WTC11 (cell line): ENCODE measurements at regions not wholly inside any gene's neighbourhood (a gene's known extent, or its start where the extent isn't known, plus 50 kb on each side); places are given as distances from the start of the nearest gene placed in this dataset.

Experiments
- ATAC-seq: fragments of 200-7000 bp; cut with Tn5 transposase; 2 replicates; pipeline ENCODE4 v1.10.0; 2021; ENCODE audit warnings: mild to moderate bottlenecking, moderate library complexity
- CTCF ChIA-PET: fragments of 300-600 bp; sonication (Branson Sonifier 250); formaldehyde crosslinking; loops from one replicate; lab custom pipeline; 2021; ENCODE audit warnings: antibody characterized with exemption; lab: Charles Lee
- POLR2A ChIA-PET: fragments of 350-600 bp; sonication (Branson Sonifier 250); formaldehyde crosslinking; loops from one replicate; lab custom pipeline; 2021; ENCODE audit warnings: antibody characterized with exemption; lab: Charles Lee
- DNase-seq: peaks from one replicate; pipeline ENCODE4 v3.0.0; 2021; ENCODE audit warnings: low spot score
- H3K27ac Mint-ChIP-seq: 2 replicates; pipeline ENCODE4 v1.8.0; 2021; ENCODE audit warnings: mixed read lengths
- H3K27me3 Mint-ChIP-seq: 2 replicates; pipeline ENCODE4 v1.8.0; 2021; ENCODE audit warnings: low read depth, mild to moderate bottlenecking, moderate library complexity, mixed read lengths
- H3K36me3 Mint-ChIP-seq: 2 replicates; pipeline ENCODE4 v1.8.0; 2021; ENCODE audit warnings: mixed read lengths
- H3K4me1 Mint-ChIP-seq: 2 replicates; pipeline ENCODE4 v1.8.0; 2022; ENCODE audit warnings: mixed read lengths
- H3K4me3 Mint-ChIP-seq: 2 replicates; pipeline ENCODE4 v1.8.0; 2021; ENCODE audit warnings: mild to moderate bottlenecking, moderate library complexity, mixed read lengths
- H3K9me3 Mint-ChIP-seq: 2 replicates; pipeline ENCODE4 v1.8.0; 2021; ENCODE audit warnings: mixed read lengths
- CREM ChIP-seq: sonication (generic); formaldehyde crosslinking; IDR thresholded peaks from 2 replicates; pipeline ENCODE4 v1.8.1; 2022; ENCODE audit warnings: mild to moderate bottlenecking, missing genetic modification reagents, moderate library complexity
- EMX1 ChIP-seq: fragments of 250-450 bp; sonication (Bioruptor Pico); IDR thresholded peaks from 2 replicates; pipeline ENCODE4 v1.8.0; 2021; ENCODE audit warnings: mild to moderate bottlenecking
- FOXK1 ChIP-seq: sonication (generic); formaldehyde crosslinking; IDR thresholded peaks from 2 replicates; pipeline ENCODE4 v1.8.0; 2022; ENCODE audit warnings: mild to moderate bottlenecking, moderate library complexity, missing genetic modification reagents
- HMGA2 ChIP-seq: fragments of 250-450 bp; sonication (Bioruptor Pico); IDR thresholded peaks from 2 replicates; pipeline ENCODE4 v1.4.0; 2021; ENCODE audit warnings: mild to moderate bottlenecking, moderate library complexity
- HMGXB4 ChIP-seq: sonication (generic); formaldehyde crosslinking; IDR thresholded peaks from 2 replicates; pipeline ENCODE4 v1.8.1; 2023; ENCODE audit warnings: mild to moderate bottlenecking, moderate library complexity, missing genetic modification reagents
- MAX ChIP-seq: sonication (generic); formaldehyde crosslinking; IDR thresholded peaks from 2 replicates; pipeline ENCODE4 v1.8.0; 2022; ENCODE audit warnings: mild to moderate bottlenecking, missing genetic modification reagents
- TCF7 ChIP-seq: sonication (generic); formaldehyde crosslinking; IDR thresholded peaks from 2 replicates; pipeline ENCODE4 v1.8.0; 2022; ENCODE audit warnings: mild to moderate bottlenecking, low read depth, missing genetic modification reagents, moderate library complexity
- ZNF219 ChIP-seq: sonication (generic); formaldehyde crosslinking; IDR thresholded peaks from 2 replicates; pipeline ENCODE4 v1.8.0; 2023; ENCODE audit warnings: missing genetic modification reagents, mild to moderate bottlenecking, borderline replicate concordance
- ZNF232 ChIP-seq: sonication (generic); formaldehyde crosslinking; IDR thresholded peaks from 2 replicates; pipeline ENCODE4 v1.8.0; 2022; ENCODE audit warnings: mild to moderate bottlenecking, missing genetic modification reagents
- ZNF532 ChIP-seq: fragments of 250-450 bp; sonication (Bioruptor Pico); IDR thresholded peaks from 2 replicates; pipeline ENCODE4 v1.9.0; 2021; ENCODE audit warnings: mild to moderate bottlenecking, borderline replicate concordance
- TF ChIP-seq, protein P1 (sequence below): fragments of 250-450 bp; sonication (Bioruptor Pico); IDR thresholded peaks from 2 replicates; pipeline ENCODE4 v2.1.2; 2022; ENCODE audit warnings: mild to moderate bottlenecking, moderate library complexity
- TF ChIP-seq, protein P2 (sequence below): sonication (generic); formaldehyde crosslinking; IDR thresholded peaks from 2 replicates; pipeline ENCODE4 v1.8.0; 2023; ENCODE audit warnings: missing genetic modification reagents, mild to moderate bottlenecking, borderline replicate concordance
- TF ChIP-seq, protein P3 (sequence below): sonication (generic); formaldehyde crosslinking; IDR thresholded peaks from 2 replicates; pipeline ENCODE4 v1.8.1; 2022; ENCODE audit warnings: missing genetic modification reagents, borderline replicate concordance
- TF ChIP-seq, protein P4 (sequence below): sonication (generic); formaldehyde crosslinking; IDR thresholded peaks from 2 replicates; pipeline ENCODE4 v1.8.1; 2022; ENCODE audit warnings: low read depth, mild to moderate bottlenecking, moderate library complexity, missing genetic modification reagents, borderline replicate concordance
- TF ChIP-seq, protein P5 (sequence below): sonication (generic); formaldehyde crosslinking; IDR thresholded peaks from 2 replicates; pipeline ENCODE4 v1.8.1; 2023; ENCODE audit warnings: mild to moderate bottlenecking, missing genetic modification reagents, moderate library complexity

DNA sequence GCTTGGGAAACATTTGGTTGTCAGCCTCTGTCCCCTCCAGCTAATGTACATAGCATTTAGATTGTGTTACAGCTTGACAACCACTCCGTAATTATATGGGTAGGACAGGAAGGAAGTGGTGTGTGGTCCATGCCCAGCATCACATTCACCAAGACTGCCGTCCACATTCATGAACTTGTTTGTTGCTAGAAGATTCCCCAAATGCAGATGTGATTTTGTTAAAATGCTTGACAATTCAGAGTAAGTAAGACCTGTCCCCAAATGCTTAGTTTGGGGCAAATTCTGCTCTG is 1482.7 kb downstream of the TBC1D22A start:
- TF ChIP-seq HMGXB4 (CRISPR knock-in tag) (no peak), ZNF532 (CRISPR knock-in tag) (no peak), CREM (no peak), EMX1 (no peak), HMGA2 (CRISPR knock-in tag) (no peak), ZNF232 (no peak)
- TF ChIP-seq, protein P1, sequence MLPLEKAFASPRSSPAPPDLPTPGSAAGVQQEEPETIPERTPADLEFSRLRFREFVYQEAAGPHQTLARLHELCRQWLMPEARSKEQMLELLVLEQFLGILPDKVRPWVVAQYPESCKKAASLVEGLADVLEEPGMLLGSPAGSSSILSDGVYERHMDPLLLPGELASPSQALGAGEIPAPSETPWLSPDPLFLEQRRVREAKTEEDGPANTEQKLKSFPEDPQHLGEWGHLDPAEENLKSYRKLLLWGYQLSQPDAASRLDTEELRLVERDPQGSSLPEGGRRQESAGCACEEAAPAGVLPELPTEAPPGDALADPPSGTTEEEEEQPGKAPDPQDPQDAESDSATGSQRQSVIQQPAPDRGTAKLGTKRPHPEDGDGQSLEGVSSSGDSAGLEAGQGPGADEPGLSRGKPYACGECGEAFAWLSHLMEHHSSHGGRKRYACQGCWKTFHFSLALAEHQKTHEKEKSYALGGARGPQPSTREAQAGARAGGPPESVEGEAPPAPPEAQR, result no peak
- TF ChIP-seq, protein P2, sequence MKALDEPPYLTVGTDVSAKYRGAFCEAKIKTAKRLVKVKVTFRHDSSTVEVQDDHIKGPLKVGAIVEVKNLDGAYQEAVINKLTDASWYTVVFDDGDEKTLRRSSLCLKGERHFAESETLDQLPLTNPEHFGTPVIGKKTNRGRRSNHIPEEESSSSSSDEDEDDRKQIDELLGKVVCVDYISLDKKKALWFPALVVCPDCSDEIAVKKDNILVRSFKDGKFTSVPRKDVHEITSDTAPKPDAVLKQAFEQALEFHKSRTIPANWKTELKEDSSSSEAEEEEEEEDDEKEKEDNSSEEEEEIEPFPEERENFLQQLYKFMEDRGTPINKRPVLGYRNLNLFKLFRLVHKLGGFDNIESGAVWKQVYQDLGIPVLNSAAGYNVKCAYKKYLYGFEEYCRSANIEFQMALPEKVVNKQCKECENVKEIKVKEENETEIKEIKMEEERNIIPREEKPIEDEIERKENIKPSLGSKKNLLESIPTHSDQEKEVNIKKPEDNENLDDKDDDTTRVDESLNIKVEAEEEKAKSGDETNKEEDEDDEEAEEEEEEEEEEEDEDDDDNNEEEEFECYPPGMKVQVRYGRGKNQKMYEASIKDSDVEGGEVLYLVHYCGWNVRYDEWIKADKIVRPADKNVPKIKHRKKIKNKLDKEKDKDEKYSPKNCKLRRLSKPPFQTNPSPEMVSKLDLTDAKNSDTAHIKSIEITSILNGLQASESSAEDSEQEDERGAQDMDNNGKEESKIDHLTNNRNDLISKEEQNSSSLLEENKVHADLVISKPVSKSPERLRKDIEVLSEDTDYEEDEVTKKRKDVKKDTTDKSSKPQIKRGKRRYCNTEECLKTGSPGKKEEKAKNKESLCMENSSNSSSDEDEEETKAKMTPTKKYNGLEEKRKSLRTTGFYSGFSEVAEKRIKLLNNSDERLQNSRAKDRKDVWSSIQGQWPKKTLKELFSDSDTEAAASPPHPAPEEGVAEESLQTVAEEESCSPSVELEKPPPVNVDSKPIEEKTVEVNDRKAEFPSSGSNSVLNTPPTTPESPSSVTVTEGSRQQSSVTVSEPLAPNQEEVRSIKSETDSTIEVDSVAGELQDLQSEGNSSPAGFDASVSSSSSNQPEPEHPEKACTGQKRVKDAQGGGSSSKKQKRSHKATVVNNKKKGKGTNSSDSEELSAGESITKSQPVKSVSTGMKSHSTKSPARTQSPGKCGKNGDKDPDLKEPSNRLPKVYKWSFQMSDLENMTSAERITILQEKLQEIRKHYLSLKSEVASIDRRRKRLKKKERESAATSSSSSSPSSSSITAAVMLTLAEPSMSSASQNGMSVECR (CRISPR knock-in tag), result no peak
- TF ChIP-seq, protein P3, sequence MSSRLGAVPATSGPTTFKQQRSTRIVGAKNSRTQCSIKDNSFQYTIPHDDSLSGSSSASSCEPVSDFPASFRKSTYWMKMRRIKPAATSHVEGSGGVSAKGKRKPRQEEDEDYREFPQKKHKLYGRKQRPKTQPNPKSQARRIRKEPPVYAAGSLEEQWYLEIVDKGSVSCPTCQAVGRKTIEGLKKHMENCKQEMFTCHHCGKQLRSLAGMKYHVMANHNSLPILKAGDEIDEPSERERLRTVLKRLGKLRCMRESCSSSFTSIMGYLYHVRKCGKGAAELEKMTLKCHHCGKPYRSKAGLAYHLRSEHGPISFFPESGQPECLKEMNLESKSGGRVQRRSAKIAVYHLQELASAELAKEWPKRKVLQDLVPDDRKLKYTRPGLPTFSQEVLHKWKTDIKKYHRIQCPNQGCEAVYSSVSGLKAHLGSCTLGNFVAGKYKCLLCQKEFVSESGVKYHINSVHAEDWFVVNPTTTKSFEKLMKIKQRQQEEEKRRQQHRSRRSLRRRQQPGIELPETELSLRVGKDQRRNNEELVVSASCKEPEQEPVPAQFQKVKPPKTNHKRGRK (CRISPR knock-in tag), result no peak
- TF ChIP-seq, all 79 proteins: peak for 0
- Mint-ChIP-seq H3K27me3 (peaks cover 3% of the 10 kb centered on the region), H3K27ac (no peak overlapping the region), H3K4me1 (peaks cover 4% of the 10 kb centered on the region), H3K36me3 (no peaks in the 10 kb centered on the region), H3K4me3 (no peak overlapping the region), H3K9me3 (no peaks in the 10 kb centered on the region)
- ChIA-PET POLR2A (no interaction called here), CTCF (no interaction called here)
- no peak for DNase-seq
- ATAC-seq, result no peak

GRCh38 chr22:48244388-48245195 is 1482.1 kb downstream of the TBC1D22A start:
- peaks cover 10% of the 10 kb centered on the region for H3K4me1 Mint-ChIP-seq
- no peak for TF ChIP-seq ZNF219 (CRISPR knock-in tag)
- TF ChIP-seq, protein P3 (CRISPR knock-in tag), result no peak
- TF ChIP-seq MAX (CRISPR knock-in tag), result no peak
- TF ChIP-seq, protein P4, sequence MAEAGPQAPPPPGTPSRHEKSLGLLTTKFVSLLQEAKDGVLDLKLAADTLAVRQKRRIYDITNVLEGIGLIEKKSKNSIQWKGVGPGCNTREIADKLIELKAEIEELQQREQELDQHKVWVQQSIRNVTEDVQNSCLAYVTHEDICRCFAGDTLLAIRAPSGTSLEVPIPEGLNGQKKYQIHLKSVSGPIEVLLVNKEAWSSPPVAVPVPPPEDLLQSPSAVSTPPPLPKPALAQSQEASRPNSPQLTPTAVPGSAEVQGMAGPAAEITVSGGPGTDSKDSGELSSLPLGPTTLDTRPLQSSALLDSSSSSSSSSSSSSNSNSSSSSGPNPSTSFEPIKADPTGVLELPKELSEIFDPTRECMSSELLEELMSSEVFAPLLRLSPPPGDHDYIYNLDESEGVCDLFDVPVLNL (CRISPR knock-in tag), result no peak
- TF ChIP-seq, protein P5, sequence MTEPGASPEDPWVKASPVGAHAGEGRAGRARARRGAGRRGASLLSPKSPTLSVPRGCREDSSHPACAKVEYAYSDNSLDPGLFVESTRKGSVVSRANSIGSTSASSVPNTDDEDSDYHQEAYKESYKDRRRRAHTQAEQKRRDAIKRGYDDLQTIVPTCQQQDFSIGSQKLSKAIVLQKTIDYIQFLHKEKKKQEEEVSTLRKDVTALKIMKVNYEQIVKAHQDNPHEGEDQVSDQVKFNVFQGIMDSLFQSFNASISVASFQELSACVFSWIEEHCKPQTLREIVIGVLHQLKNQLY (CRISPR knock-in tag), result no peak
- no peak for TF ChIP-seq FOXK1 (CRISPR knock-in tag)
- no peak for TF ChIP-seq TCF7 (CRISPR knock-in tag)
- TF ChIP-seq HMGA2 (CRISPR knock-in tag), result no peak

More at GRCh38 chr22:48244388-48245195, 1482.1 kb downstream of the TBC1D22A start:
- CTCF ChIA-PET, result no interaction called here
- no peak overlapping the region for H3K27ac Mint-ChIP-seq
- no peaks in the 10 kb centered on the region for H3K9me3 Mint-ChIP-seq
- no peak overlapping the region for H3K4me3 Mint-ChIP-seq
- ATAC-seq (no peak), DNase-seq (no peak)
- H3K36me3 Mint-ChIP-seq, result no peaks in the 10 kb centered on the region
- POLR2A ChIA-PET, result no interaction called here
- peaks cover 7% of the 10 kb centered on the region for H3K27me3 Mint-ChIP-seq
